NCI-H1092 treated with DMSO at 0.1 percent for 48 hours (cell line): ENCODE measurements at regions not wholly inside any gene's neighbourhood (a gene's known extent, or its start where the extent isn't known, plus 50 kb on each side); places are given as distances from the start of the nearest gene placed in this dataset.
"Not testable (repeated sequence)": the region's sequence is repeated elsewhere in the genome, so short reads cannot be mapped to it uniquely, and the experiment has no call there.

Source experiments
- DNase-seq: peaks from one replicate; lab custom pipeline; 2025; lab: John Stamatoyannopoulos, UW

DNA sequence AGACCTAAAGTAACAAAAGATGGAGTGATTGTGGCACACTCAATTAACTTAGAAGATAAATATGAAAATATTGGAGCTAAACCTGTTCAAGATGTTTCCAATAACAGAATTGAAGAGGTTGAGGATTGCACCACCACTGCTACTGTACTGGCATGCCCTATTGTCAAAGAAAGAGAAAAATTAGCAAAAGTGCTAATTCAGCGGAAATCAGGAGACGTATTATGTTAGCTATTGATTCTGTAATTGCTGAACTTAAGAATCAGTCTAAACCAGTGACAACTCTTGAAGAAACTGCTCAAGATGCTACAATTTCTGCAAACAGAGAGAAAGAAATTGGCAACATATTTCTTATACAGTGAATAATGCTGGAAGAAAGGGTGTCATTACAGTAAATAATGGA lies 754.4 kb downstream of the CDH18 start:
- no peak for DNase-seq

DNA sequence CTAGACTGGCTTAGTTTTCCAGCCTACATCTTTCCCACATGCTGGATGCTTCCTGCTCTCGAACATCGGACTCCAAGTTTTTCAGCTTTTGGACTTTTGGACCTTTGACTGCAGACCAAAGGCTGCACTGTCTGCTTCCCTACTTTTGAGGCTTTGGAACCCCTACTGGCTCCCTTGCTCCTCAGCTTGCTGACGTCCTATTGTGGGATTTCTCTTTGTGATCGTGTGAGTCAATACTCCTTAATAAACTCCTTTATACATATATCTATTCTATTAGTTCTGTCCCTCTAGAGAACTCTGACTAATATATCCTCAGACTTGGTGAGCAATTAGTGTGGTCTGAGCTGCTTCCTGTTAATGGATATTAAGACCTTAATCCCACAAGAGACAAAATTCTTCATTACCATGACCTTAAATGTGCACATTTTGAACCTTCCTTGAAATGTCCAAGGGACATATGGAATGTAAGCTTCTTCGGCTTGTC lies 752.9 kb downstream of the CDH18 start:
- DNase-seq: no peak

DNA sequence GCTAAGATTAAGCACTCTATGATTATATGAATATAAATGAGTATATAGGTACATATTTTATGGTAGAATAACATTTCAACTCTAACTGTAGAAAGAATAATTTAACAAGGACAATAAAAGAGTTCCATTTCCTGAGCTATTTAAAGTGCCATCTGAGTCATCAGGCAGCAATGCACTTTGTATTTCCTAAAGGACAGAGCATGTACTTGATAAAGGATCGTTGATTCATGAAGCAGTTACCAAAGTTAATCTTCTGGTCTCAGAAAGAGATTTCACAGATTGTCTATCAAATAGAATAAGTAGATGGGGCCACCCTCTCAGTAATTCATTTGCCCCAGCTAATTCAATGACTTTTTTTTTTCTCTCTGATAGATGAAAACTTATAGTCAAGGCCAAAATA lies 747.8 kb downstream of the CDH18 start:
- no peak for DNase-seq

DNA sequence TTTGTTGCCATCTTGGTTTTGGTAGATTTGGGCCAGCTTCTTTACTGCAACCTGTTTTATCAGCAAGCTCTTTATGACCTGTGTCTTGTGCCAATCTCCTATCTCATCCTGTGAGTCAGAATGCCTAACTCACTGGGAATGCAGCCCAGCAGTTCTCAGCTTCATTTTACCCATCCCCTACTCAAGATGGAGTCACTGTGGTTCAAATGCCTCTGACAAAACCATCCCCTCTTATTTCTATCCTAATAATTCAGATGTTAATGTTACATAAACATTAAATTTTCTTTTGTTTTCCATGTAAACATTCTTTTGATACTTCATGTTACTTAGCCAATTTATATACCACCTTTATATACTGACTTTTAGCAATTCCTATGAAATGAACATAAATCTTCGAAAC lies 746.3 kb downstream of the CDH18 start:
- no peak for DNase-seq

DNA sequence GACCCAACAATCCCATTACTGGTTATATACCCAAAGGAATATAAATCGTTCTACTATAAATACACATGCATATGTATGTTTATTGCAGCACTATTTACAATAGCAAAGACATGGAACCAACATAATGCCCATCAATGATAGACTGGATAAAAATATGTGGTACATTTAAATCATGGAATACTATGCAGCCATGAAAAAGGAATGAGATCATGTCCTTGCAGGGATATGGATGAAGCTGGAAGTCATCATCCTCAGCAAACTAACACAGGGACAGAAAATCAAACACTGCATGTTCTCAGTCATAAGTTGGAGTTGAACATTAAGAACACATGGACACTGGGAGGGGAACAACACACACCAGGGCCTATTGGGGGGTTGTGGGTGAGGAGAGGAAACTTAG lies 741.8 kb downstream of the CDH18 start:
- not testable (repeated sequence) for DNase-seq

DNA sequence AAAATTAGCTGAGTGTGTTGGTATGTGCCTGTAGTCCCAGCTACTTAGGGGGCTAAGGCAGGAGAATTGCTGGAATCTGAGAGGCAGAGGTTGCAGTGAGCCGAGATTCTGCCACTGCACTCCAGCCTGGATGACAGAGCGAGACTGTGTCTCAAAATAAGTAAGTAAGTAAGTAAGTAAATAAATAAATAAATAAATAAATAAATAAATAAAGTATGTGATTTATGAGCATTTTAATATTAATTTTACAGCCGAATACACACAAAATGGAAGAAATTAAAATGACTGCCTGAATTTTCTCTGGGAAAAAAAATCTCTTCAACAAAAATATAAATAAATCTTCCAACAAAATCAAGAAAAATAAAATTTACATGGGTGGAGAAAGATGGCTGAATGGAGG lies 740.7 kb downstream of the CDH18 start:
- no peak for DNase-seq

DNA sequence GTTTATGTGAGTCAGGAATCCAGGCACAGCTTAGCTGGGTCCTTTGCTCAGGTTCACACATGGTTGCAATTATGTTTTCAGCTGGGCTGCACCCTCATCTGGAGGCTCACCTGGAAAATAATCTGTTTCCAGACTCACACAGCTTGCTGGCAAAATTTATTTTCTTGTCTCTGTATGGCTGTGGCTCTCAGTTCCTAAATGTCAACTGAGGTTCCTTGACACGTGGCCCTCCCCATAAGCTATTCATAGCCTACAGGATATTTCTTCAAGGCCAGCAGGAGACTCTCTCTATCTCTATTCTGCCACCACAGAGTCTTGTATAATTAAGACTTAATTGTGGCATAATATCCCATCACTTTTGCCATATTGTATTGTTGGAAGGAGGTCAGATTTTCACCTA lies 732.0 kb downstream of the CDH18 start:
- DNase-seq: no peak

DNA sequence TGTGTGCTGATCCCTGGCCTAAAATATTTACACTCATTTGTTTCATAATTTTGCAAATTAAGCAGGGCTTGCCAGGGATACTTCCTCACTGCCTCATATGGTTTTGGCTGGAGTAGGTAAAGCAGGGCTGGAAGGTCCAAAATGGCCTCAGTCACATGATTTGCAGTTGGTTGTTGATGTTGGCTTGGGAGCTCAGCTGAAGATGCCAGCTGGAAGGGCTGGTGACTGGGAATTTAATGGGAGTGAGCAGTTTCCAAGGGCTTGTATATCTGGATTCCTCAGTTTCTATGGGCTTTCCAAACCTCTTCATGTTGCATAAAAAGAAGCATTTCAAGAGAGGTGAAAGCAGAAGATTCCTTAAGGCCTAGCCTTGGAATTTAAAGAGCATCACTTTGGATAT lies 729.3 kb downstream of the CDH18 start:
- DNase-seq: no peak

DNA sequence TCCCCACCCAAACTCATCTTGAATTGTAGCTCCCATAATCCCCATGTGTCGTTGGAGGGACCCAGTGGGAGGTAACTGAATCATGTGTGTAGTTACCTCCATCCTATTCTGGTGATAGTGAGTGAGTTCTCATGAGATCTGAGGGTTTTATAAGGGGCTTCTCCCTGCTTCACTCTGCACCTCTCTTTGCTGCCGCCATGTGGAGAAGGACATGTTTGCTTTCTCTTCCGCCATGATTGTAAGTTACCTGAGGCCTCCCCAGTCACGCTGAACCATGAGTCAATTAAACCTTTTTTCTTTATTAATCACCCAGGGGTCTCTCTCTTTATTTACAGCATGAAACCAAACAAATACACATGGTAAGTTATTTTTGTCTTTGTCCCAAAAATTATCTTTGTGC lies 726.1 kb downstream of the CDH18 start:
- DNase-seq: no peak

DNA sequence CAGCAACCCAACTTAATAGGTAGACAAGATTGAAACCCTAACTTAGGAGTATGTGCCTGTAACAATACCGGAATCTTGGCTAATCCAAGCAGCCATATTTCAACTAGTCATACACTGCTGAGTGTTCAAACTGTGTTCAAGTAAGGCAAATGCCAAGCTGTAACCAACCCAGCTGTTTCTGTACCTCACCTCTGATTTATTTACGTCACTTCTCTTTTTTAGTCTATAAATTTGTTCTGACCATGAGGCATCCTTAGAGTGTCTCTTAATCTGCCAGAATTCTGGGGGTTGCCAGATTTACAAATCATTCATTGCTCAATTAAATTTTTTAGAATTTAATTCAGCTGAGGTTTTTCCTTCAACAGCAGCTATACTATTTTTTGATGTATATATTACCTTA lies 723.2 kb downstream of the CDH18 start:
- no peak for DNase-seq

DNA sequence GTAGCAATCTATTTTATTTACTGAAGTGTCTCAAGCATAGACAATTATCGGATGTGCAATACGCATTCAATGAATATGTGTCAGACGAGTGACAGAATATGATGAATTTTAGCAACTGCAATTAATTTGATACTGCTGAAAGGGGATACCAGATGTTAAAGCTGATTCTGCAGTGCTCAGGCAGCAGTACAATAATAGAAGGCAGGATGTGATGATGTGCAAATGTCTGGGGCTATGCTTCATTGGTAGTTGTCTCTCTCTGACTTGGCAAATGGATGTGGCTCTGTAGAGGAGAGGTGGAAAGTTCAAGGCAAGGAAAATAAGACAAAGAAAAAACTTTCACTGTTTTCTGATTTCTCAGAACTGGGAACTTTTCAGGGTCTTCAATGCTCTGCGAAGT lies 721.2 kb downstream of the CDH18 start:
- DNase-seq: no peak

DNA sequence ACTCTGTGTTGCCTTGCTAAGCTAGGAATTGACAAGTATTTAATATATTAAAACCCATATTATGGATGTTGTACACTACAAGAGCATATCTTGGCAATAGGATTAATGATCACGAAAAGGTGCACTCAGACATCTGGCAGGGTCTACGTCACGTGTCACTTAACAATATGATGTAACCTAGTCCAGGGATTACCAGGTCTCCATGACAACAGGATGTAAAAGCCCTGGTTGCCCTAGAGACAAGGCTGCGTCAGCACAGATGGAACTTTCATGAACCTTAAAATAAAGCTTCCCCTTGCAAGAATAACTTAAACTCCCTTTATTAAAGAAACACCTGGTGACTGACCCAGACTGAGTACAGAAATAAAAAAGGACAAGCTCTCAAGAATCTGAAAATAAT lies 717.8 kb downstream of the CDH18 start:
- peak; percentile 2 for DNase-seq

DNA sequence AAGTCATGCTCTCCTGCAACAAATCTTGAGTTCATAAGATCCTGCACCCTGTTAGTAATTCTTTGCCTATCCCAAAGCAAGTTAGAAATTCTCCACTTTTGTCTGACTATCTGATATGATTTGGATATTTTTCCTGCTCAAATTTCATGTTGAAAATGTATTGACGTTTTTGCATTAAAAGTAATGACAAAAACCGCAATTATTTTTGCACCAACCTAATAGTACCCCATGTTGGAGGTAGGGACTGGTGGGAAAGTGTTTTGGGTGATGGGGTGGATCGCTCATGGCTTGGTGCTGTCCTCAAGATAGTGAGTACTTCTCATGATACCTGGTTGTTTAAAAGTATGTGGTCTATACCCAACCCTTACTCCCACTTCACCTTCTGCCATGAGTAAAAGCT lies 713.4 kb downstream of the CDH18 start:
- no peak for DNase-seq

DNA sequence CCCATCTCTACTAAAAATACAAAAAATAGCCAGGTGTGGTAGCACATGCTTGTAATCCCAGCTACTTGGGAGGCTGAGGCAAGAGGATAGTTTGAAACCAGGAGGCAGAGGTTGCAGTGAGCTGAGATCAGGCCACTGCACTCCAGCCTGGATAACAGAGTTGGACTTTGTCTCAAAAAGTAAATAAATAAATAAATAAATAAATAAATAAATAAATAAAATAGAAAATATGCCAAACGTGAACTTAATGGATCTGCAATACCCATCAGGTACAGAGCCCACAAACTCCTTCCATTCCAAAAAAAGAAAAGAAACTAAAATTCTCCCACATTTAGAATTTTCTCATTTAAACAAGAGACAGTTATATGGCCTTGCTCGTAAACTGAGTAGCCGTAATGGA lies 702.7 kb downstream of the CDH18 start:
- DNase-seq: no peak

DNA sequence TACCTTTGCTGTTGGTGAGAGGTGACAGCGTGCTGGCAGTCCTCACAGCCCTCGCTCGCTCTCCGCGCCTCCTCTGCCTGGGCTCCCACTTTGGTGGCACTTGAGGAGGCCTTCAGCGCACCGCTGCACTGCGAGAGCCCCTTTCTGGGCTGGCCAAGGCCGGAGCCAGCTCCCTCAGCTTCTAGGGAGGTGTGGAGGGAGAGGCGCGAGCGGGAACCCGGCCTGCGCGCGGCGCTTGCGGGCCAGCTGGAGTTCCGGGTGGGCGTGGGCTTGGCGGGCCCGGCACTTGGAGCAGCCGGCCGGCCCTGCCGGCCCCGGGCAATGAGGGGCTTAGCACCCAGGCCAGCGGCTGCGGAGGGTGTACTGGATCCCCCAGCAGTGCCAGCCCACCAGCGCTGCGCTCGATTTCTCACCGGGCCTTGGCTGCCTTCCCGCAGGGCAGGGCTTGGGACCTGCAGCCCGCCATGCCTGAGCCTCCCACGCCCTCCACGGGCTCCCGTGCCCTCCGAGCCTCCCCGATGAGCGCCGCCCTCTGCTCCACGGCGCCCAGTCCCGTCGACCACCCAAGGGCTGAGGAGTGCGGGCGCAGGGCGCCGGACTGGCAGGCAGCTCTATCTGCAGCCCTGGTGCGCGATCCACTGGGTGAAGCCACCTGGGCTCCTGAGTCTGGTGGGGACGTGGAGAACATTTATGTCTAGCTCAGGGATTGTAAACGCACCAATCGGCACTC lies 700.3 kb downstream of the CDH18 start:
- not testable (repeated sequence) for DNase-seq

DNA sequence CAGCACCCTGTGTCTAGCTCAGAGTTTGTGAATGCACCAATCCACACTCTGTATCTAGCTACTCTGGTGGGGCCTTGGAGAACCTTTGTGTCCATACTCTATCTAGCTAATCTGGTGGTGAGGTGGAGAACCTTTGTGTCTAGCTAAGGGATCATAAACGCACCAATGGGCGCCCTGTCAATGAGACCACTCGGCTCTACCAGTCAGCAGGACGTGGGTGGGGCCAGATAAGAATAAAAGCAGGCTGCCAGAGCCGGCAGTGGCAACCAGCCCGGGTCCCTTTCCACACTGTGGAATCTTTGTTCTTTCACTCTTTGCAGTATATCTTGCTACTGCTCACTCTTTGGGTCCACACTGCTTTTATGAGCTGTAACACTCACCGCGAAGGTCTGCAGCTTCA lies 699.7 kb downstream of the CDH18 start:
- DNase-seq: not testable (repeated sequence)

DNA sequence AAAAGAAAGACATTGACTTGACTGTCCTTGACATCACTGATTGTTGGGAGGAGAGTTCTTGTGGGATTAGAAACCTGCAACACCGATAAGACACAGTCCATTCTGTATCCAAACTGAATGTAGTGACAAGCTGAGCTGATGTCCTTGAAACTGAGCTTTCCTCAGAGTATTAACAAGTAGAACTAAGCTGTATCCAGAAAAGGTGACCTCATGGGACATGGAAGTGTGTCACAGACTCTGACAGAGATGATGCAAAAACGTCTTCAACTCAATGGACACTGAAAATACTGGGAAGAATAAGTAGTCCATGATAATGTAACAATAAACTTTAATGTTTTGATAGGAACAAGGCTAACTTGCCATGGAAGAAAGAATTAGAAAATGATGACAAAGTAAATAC lies 690.1 kb downstream of the CDH18 start:
- no peak for DNase-seq

DNA sequence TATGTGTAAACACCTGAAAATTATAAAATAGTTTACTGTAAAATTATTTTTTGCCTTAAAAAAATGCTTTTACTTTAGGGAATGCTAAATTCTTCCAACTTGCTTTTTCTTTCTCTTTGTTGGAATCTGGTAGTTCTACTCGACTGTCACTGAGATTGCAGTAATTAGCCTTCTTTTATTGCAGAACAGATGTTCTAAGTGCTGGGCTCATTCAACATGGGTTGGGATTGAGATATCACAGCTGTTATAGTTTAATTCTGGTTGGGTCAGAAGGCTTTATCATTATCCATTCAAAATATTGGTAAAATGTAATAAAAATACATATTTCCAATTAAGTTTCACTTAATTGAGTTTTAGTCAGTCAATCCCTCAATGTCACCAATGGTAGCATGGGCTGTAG lies 686.7 kb downstream of the CDH18 start:
- no peak for DNase-seq

DNA sequence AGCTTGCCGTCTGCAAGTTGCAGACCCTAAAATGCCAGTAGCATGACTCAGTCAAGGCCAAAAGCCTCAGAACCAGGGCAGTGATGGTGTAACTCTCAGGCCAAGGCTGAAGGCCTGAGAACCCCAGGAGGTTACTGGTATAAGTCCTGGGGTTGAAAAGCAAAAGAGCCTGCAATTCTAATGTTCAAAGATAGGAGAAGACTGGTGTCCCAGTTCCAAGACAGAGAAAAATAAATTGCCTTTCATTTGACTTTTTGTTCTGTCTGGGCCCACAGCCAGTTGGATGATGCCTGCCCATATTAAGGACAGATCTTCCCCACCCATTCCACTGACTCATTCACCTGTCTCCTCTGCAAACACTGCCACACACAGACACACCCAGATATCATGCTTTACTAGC lies 673.2 kb downstream of the CDH18 start:
- no peak for DNase-seq

DNA sequence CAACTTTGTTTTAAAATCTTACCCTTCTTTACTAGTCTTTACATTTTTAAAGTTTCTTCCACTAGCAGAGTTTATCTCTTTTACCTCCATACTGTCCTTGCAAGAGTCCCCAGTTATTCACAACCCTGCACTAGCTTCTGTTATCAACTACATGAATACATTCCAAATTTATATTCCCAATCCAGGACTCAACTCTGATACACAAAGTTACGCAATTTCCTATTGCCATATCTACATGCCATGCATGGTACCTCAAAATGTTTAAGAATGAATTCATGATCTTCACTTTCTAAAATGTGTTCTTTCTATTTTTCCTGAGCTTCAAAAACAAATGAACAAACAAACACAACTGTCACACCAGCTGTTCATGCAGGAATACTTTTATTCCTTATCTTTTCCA lies 668.7 kb downstream of the CDH18 start:
- DNase-seq: no peak

DNA sequence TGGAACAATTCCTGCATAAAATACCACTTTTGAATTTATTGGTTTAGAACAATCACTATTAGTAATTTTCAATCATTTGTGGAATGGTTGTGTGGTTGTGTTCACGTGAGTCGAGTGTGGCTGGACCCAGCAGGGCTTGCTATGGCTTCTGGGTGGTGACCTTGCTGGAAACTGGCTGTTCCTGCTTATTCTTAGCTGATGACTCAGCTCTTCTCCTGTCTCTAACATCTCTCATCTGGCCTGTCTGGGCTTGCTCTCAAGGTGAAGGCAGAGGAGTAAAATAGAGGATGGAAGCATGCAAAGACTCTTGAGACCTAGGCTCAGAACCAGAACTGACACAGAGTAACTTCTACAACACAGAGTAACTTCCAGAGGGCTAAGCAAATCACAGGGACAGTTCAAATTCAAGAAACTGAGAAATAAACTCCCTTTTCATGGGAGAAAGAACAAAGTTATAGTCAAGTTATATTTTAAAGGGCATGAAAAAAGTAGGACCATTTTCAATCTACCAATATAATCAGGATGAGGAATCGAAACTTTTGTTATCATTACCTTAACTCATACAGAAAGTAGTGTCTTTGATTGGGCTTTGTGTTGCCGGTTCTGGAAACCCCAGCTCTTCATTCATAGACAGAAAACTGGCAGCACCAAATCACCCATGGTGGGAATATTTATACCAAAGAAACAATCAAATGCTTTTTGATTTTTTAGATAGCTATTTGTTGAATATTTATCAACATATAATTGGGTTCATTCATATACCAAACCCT lies 665.1 kb downstream of the CDH18 start:
- no peak for DNase-seq

DNA sequence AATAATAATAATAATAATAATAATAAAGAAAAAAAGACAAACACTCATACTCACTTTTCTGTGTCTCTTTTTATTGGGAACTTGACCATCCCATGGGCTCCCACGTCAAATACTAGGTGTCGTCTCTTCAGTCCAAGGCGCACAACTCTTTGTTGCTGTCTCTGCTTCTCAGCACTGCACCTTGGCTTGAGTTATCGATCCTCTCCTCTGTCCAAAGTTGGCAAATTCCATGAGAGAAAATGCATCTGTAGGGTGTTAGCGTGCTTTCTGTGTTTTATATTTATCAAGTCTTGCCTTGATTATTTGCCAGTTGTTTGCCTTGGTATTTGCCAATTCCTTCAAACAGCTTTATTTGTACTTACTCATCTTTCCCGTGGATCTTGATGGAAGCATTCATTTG lies 653.7 kb downstream of the CDH18 start:
- DNase-seq: no peak

DNA sequence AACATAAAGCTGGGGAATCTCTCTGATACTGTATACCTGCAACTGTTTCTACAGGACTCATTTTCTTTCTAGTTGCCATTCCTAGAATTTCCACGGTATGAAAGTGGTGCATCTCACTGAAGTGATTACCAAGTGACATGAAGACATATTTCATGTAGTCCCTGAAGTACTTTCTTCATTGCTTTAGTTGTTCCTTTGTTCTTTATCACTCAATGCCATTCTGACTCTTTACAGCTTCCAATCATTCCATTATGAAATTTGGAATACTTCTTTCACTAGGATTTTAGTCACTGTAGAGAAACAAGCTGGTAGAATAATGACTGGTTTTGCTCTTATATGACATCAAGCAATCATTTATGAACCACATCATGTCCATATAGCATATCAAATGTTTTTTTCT lies 645.1 kb downstream of the CDH18 start:
- no peak for DNase-seq

DNA sequence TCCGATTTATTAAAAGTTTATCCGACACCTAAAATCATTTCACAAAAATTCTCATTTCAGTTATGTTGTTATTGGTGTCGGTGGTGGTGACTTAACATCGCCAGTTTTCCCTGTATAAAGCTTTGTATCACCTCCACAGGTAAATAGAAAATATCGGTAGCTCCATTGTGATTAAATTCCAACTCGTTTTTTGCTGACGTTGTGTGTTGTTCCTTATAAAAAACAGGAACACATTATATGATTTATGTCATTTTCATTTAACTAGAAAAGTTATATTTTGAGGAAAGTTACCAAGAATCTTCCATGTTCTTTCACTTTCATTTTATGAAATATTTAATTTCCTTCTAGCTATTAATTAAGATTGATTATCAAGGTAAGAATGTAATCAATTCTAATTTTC lies 635.9 kb downstream of the CDH18 start:
- no peak for DNase-seq
